Activated CD4-positive, alpha-beta T cell treated with anti-CD3 and anti-CD28 coated beads, Interleukin-10, Interleukin-2, amounts not matched to agents 100 ng/mL and 50 ng/mL, durations not matched to agents 16 hours and 8 hours (primary cell): ENCODE measurements at regions not wholly inside any gene's neighbourhood (a gene's known extent, or its start where the extent isn't known, plus 50 kb on each side); places are given as distances from the start of the nearest gene placed in this dataset.
A peak's percentile ranks its signal among the peaks of the same experiment; 100 is the strongest.

Experiments
- DNase-seq: peaks from one replicate; pipeline ENCODE4 v3.0.0-alpha.2; 2020

DNA sequence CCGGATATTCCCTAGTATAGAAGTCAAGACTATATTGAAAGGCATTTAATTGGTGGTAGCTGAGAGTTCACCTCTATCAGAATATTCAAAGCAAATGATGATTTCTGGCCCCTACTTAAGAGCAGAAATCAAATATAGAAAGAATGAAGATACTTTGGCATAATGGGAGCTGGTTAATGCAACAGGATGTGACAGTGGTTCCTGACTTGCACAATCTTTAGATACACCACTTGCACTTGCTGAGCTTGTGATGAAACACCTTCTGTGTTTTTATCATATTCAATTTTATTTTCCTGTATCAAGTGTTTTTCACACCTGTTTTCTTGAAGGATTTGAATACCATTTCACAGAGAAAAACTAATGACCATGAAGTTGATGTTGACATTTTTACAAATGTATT lies 124.1 kb upstream of the CDH19 start:
- no peak for DNase-seq

DNA sequence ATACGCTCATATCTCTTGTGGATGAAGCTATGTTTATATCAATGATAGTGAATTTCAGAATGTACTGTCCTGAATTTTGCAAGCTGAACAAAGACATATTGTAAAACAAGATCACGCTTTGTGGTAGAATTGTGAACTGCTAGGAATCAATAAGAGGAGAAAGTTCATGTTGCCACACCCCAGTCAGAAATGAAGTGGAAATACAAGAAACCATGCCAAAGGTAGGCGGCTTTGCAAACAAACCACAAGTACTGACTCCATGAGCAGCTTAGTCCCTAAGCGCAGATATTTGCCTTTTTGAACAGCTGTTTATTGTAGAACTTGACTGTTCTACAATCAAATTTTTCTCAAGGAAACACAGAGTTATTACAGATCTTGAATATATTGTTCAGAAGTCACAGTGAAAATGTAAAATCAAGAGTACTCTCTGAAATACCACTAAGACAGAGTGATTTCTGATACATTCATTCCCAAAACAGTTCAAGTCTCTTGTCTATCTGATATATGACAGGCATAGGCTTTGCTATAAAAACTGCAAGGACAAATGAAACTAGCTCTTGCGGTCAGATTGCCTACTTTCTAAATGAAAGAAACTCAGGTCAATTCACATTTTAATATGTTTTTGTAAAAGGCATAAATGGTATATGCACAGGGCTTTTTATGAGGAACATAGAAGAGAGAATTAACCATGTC lies 120.9 kb upstream of the CDH19 start:
- no peak for DNase-seq

DNA sequence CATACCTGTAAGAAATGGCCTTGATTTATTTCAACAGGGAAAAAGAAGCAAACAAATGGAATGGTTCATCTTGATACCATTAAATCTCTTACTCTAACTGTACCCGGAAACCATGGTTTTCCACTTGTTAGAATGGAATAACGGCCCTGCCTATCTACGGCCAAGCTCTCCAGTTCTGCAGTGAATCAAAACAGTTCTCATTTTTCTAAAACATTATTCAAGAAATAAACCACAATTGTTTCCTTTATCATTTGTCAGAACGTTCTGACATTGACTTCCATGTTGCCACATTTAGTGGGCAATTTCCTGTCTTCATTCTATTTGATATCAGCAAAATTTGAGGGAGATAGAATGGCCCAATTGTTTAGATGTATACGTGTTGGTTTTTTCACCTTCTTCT lies 118.8 kb upstream of the CDH19 start:
- DNase-seq, result peak; percentile 1

DNA sequence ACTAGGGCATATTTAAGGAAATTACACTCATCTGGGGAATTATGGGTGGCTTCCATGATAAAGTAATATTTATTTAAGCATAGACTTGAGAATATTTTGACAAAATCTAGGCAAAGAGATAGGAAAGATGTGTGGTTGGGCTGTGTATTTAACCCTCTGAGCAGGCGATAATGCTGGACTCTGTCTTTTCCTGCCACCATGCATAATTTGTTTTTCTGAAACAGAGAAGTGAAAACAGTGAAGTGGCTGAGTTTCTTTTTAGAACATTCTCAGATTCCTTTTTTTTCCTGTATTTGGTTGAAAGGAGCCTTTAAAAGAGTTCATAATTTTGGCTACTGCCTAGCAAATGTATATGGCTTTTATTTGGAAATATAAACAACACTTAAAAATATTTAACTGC lies 104.8 kb upstream of the CDH19 start:
- DNase-seq, result no peak

DNA sequence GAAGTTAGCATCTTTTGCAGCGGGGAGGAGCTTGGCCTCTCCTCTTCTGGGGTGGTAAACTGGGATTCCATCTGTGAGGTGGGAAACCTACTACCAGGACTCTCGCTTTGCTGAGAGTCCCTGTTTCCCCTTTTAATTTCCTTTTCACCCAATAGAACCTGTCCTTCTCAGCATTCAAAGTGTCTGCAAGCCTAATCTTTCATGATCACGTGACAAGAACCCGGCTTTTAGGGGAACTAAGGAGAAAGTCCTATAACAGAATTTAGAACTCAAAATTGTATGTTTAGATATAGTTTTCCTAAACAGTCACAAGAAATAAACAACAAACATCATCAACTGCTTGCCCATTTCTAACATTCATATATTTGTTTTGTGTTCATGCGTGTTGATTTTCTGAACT lies 103.6 kb upstream of the CDH19 start:
- DNase-seq, result no peak

DNA sequence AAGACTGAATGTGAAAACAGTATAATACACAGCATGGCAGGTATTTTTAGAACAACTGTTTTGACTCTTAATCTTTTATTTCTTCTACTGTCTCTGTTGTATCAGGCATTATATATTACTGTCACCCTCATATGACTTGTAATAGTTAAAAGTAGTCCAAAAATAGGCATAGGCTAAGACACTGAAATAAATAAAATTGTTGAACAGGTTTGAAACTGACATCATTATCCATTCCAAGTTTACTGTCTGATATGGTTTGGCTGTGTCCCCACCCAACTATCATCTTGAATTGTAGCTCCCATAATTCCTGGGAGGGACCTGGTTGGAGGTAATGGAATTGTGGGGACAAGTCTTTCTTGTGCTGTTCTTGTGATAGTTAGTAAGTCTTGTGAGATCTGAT lies 91.4 kb upstream of the CDH19 start:
- no peak for DNase-seq

DNA sequence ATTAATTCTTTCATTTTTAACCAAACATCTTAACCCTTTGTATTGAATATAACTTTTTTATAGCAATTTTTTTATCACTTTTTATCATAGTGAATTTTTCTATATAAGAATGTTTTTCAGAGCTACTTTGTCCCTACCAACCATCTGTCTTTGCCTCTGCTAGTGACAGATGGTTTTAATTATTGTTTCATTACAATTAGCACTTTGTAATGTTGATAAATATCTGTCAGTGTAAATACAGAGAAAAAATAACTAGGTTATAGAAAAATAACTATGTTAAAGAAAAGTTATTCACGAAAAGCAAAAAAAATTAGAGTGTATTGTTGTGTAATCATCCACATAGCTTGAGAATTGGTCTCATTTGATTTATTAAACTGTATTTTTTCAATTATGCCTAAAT lies 91.0 kb upstream of the CDH19 start:
- DNase-seq, result no peak

DNA sequence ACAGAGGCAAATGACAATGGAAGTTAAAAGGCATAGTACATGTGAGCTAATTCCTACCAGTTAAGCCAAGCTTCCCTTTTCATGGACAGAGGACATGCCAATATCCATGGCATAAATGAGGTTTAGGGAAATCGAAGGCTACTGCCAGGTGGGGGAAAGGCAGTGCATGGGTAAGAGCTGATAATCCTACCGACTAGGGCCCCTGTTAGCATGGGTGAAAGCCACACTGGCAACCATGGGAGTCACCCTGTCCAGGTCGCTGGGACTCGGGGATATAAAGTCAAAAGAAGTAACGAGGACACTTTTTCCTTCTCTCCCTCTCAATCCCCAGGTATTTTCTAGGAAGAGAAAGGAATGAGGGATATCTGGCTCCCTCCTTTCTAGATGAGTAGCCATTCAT lies 83.7 kb upstream of the CDH19 start:
- DNase-seq, result no peak

DNA sequence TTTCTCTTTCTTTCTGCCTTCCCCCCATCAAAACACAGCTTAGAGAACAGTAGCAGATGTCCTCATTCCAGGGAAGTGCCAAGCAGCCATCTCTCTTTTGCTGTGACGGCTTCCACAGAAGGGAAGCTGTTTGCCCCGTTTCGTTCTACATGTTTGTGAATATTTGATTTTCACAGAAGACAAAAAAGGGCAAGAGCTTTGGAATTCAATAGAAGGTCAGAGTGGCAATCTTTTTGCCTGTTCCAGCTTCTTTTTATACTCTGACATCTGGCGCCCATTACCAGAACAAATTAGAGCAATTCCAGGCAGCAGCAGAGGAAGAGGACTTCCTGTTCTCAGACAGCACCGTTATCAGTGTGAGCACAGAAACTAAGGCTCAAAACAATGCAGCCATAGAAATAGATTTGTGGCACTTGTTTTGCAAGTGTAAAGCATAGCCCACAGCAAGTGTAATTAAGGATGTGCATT lies 79.0 kb upstream of the CDH19 start:
- DNase-seq, result no peak

DNA sequence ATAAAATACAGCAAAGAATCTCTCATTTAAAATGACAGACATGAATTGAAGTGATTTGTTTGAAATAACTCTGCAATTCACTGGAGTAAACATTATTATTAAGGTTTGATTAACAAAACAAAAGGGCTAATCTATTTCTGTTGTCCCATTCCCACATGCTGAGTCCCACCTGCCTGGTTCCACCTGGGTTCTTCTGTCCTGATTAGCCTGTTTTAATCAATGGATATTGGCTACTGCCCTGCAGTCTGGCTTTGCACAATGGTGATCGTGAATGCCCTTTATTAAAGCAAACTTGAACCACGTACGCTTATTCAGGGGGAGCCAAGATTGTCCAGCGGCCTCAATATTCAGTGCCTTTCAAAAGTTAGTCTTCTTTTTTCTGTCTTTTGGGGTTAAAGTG lies 72.8 kb upstream of the CDH19 start:
- no peak for DNase-seq

DNA sequence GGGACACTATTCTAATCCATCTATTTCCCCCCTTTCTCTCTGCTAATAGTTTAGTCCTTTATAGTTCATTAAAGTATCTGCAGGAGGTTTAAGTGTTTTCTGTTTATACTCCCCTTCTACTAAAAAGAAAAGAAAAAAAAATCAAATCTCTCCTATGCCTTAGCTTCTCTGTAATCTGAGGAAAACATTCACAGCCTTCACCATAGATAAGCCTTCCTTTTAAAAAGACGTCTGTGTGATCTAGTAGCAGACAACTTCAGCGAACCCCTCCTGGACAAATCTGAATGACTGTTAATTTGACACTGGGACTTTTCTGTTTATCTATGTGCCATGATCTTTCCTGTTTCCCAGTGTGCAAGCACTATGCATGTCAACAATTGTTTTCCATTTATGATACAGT lies 70.4 kb upstream of the CDH19 start:
- DNase-seq, result no peak

DNA sequence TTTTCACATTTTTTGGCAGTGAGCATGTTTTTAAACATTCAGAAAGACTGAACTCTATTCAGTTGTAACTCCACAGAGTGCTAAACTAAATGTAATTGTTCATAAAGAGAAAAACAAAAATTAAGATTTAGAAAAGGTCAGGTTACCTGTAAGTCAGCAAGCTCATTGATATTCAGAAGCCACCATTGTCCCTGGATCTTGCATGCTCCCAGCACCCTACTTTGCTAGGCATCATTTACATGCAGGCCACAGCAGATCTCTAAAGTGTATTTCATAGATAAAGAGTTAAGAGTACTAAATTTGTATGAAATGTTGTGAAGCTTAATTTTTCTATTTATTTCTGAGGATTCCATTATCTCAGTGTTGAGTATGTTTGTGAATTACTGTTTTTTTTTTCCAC lies 64.8 kb upstream of the CDH19 start:
- no peak for DNase-seq

DNA sequence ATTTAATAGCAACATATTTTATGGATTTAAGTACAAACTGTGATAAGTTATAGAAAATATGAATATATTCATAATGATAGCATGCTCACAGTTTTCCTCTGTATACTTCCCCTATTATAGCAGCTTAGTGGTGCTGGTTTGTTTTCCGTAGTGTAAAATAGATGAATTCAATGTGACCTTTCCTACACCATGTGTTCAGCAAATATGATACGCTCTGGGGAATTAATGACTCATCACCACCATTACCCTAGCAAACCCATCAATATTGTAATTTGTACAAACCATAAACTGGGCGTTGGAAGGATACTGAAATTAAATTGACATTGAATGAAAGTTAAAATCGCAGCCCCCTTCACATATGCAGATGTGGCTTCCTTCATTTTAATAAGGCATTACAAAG lies 58.7 kb upstream of the CDH19 start:
- no peak for DNase-seq

DNA sequence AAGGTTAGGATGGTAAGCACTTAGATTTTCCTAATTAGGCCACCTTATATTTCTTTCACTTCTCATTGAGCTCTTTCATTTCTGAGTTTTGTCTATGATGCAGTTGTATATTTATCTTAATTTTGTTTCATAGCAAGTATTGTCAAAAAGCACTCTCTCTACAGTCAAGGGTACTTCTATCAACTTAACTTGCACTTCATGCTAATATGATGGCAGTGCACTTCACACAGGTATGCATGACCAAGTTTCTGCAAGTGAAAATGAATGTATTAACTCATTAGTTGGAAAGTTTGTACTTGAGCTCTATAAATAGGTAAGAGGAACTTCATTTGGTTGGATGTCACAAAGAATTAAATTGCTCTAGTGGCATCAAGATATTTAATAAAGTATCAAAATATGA lies 51.5 kb upstream of the CDH19 start:
- no peak for DNase-seq
